ENCODE measurements at regions not wholly inside any gene's neighbourhood (a gene's known extent, or its start where the extent isn't known, plus 50 kb on each side); places are given as distances from the start of the nearest gene placed in this dataset.

- TF ChIP-seq CTCF (optimal IDR thresholded peaks at IDR 0.05 in 1 of 3, IDR thresholded peaks at IDR 0.05 in 1 of 3, conservative IDR thresholded peaks at IDR 0.05 in 1 of 3; ENCODE audit: extremely low read depth in 1 of 3, insufficient read depth in 2 of 3, low read length in 3 of 3) (no peak), EZH2 (IDR thresholded peaks at IDR 0.05; ENCODE audit: low read length) (no peak)
Measured at GRCh38 chr5:167415779-167416746, 875.4 kb upstream of the WWC1 start.

All from keratinocyte (primary cell).